ENCODE measurements at regions not wholly inside any gene's neighbourhood (a gene's known extent, or its start where the extent isn't known, plus 50 kb on each side); places are given as distances from the start of the nearest gene placed in this dataset.

GRCh38 chr12:63318313-63318712 is 167.3 kb upstream of the AVPR1A start:
- TF ChIP-seq CTCF (IDR thresholded peaks at IDR 0.05) (no peak), EZH2 (IDR thresholded peaks at IDR 0.05; ENCODE audit: borderline replicate concordance, insufficient read depth, low read depth, low read length, poor library complexity, severe bottlenecking) (no peak)

Data from B cell (primary cell).